ENCODE measurements at regions not wholly inside any gene's neighbourhood (a gene's known extent, or its start where the extent isn't known, plus 50 kb on each side); places are given as distances from the start of the nearest gene placed in this dataset.
"Not testable (repeated sequence)": the region's sequence is repeated elsewhere in the genome, so short reads cannot be mapped to it uniquely, and the experiment has no call there.

DNA sequence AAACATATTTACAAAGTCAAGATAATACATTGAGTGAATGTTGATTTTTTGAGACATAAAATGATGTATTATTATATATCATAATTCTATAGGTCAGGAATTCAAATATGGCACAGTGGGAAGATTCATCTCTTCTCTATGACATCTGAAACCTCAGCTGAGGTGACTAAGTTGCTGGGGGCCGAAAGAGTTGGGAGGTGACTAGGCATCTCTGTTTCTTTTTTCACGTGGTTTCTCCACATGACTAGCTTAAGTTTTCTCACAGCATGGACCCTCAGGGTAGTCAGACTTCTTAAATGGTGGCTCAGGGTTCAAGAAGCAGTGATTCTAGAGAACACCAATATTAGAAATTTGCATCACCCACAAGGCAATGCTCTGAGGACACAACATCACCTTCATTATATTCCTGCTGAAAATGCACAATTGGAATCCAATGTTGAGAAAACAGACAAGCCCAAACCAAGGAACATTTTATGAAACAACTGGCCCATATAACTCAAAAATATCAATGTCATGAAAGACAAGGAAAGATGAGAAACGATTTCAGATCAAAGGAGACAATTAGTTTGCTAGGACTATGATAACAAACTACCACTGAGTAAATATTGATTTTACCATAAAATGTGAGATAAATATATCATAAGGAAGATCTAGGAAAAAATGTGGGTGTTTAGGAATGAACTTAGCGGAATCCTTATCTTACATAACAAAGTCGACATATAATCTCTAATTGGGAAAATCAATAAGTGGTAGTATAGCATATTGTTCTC is 273.3 kb upstream of the IRAK1BP1 start:
- no peak for DNase-seq (ENCODE audit: low spot score)

DNA sequence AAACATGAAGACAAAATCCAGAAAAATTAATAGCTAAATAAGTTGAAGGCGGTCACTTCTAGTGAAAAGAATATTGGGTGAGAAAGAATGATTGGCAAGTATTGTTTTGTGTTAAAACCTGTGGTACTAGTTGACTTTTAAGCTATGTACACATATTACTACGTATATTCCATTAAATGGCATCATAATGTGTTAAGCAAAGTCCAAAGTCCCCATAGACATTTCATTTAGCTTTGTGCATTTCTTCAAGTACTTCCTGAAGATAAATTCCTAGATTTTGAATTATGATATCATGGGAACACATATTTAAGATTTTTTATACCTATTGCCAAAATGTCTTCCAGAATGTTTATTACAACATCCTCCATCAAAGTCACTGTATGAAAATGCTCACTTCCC is 272.7 kb upstream of the IRAK1BP1 start:
- no peak for DNase-seq (ENCODE audit: low spot score)

GRCh38 chr6:78597966-78598365 is 269.4 kb upstream of the IRAK1BP1 start:
- no peak for DNase-seq (ENCODE audit: low spot score)

DNA sequence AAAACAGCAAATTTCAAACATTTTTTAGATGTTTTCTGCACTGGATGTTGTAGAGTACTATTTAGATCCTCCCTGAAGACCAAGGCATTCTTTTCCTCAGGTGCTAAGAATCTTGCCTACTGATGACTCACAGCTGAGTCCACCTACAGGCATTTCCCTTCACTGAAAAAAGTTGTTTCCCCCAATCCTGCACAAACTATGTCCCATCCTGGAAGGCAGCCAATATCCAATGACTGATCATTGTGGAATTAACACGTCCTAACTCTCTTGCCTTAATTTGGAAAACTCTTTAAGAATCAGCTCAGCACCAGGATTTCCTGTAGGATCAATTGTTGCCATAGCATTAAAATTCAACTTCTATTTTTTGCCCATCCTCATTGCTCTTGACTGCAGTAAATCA is 268.4 kb upstream of the IRAK1BP1 start:
- DNase-seq (ENCODE audit: low spot score): peak; percentile 94

- DNase-seq (ENCODE audit: low spot score): no peak
Measured at GRCh38 chr6:78599526-78599925, 267.8 kb upstream of the IRAK1BP1 start.

DNA sequence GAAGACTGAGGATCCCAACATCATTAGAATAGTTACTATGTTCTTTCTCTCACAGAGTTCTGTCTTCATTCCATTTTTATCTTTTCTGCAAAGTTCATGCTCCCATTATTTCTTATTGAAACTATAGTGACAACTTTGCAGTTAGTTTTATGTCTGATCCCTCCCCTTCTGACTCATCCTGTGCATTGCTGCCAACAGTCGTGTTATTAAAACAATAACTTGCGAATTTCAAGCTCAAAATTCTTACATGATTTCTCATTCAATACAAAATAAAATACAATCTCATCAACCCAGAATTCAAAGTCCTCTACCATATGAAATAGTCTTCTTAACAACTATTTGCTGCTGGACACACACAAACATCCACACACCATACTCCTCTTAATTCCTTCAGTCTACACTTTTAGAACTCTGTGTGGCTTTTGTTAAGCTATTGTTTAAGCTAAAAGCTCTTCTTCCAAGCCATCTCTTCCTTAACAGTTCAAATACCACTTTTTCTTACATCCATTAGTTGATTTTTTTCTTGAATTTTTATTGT is 261.4 kb upstream of the IRAK1BP1 start:
- peak; percentile 44 for DNase-seq (ENCODE audit: low spot score)

GRCh38 chr6:78607189-78607588 is 260.2 kb upstream of the IRAK1BP1 start:
- peak; percentile 11 for DNase-seq (ENCODE audit: low spot score)

GRCh38 chr6:78611102-78611620 is 256.2 kb upstream of the IRAK1BP1 start:
- no peak for DNase-seq (ENCODE audit: low spot score)

- DNase-seq (ENCODE audit: low spot score): peak; percentile 51
Measured at GRCh38 chr6:78611886-78612480, 255.4 kb upstream of the IRAK1BP1 start.

DNA sequence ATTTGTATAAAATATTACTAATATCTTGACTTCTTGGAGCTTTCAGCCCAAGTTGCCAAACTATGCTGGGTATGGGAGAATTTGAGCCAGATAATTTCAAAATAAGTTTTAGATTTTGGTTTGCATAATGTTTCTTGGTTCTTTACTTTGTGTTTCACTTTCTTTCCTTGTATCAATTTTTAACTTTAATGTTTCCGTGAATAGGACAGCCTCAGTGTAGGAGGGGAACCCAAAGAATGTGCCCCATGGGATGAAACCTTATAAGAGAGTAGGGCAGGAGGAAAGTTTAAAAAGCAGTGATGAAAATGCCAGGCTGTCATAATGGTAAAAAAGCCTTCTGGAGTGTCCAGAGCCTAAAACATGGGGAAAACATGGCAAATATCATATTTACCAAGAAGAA is 252.4 kb upstream of the IRAK1BP1 start:
- DNase-seq (ENCODE audit: low spot score): no peak

DNA sequence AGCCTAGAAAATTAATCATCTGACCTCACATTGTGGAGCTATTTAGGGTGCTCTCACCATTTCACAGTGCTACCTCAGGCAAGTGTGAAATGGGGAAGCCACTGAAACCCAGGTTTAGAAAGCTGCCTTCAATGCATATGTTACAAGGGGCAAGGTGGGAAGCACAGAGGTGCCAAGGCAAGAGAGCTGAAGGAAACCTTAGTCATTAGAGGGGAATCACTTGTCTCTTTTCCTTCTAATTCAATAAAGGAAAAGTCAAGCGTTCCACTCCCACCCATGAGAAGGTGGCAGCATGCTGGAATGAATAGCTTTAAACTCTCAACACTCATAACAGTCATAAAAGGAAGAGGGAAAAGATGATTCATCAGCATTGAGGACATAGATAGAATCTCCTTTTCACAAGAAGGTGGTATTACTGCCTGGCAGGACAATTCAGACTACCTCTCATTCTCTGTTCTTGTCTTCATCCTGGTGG is 251.9 kb upstream of the IRAK1BP1 start:
- no peak for DNase-seq (ENCODE audit: low spot score)

GRCh38 chr6:78618970-78619369 is 248.4 kb upstream of the IRAK1BP1 start:
- no peak for DNase-seq (ENCODE audit: low spot score)

DNA sequence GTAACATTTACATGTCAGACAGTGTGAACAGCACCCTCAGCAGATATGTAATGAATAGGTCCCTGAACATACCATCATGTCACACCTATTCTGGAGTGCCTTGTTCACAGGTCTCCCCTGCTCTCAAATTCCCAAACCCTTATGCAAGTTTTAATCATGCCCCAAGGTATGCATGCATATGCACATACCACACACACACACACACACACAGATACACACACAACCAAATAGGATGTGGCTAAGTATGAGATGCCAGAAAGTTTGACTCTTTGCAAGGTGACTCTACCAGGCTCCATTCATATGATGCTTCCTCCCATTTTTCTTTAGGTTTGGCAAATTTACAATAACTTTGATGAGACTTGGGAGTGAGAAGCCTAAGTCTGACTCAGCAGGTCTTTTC is 243.8 kb upstream of the IRAK1BP1 start:
- no peak for DNase-seq (ENCODE audit: low spot score)

DNA sequence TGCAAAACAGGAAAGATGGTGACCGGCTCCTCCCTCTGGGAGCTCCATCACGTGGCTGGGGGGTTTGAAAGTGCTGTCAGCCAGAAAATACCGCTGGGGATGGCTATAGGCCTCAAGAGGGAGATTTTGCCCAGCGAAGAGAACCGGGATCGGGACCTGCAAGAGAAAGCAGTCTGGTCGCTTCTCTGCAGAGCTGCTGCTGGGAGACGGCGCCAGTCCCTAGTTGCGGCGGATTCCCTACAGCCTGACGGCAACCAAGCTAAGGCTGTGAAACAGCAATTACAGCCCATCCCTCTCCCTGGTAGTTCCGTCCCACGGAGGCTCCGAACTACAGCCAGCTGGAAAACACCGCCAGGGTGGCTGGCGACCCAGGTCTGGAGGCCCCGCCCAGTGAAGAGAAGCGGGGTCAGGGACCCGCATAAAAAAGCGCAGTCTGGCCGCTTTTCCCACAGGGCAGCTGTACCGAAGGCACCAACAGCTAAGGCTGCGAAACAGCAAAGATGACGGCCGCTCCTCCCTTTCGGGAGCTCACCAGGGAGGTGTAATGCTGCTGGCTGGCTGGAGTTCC is 238.1 kb upstream of the IRAK1BP1 start:
- DNase-seq (ENCODE audit: low spot score): no peak

- DNase-seq (ENCODE audit: low spot score): no peak
Measured at GRCh38 chr6:78629836-78630235, 237.5 kb upstream of the IRAK1BP1 start.

DNA sequence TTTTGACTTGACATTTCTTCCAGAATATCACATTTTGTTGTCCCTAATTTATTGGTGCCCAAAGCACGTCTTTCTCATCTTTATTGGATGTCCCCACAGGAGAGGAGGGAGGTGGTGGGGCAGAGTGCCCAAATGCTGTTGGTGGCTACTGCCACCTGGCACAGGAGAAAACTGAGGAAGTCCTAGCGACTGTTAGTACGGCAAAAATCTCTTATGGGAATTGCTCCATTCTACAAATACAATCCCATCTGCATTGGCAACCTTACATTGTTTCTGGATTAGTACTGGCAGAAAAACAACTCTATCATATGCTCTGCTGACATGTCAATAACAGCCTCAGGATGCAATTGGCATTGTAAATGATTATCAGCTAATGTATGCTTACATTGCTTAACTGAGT is 235.4 kb upstream of the IRAK1BP1 start:
- DNase-seq (ENCODE audit: low spot score): no peak

- no peak for DNase-seq (ENCODE audit: low spot score)
Measured at GRCh38 chr6:78639111-78640110, 227.9 kb upstream of the IRAK1BP1 start.

GRCh38 chr6:78643976-78644375 is 223.4 kb upstream of the IRAK1BP1 start:
- DNase-seq (ENCODE audit: low spot score): not testable (repeated sequence)

- not testable (repeated sequence) for DNase-seq (ENCODE audit: low spot score)
Measured at GRCh38 chr6:78646542-78647415, 220.6 kb upstream of the IRAK1BP1 start.

DNA sequence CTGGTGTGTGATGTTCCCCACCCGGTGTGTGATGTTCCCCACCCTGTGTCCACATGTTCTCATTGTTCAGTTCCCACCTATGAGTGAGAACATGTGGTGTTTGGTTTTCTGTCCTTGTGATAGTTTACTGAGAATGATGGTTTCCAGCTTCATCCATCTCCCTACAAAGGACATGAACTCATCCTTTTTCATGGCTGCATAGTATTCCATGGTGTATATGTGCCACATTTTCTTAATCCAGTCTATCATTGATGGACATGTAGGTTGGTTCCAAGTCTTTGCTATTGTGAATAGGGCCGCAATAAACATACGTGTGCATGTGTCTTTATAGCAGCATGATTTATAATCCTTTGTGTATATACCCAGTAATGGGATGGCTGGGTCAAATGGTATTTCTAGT is 201.5 kb upstream of the IRAK1BP1 start:
- not testable (repeated sequence) for DNase-seq (ENCODE audit: low spot score)

GRCh38 chr6:78666764-78667163 is 200.6 kb upstream of the IRAK1BP1 start:
- no peak for DNase-seq (ENCODE audit: low spot score)

Measured in RKO (cell line).